ENCODE measurements at regions not wholly inside any gene's neighbourhood (a gene's known extent, or its start where the extent isn't known, plus 50 kb on each side); places are given as distances from the start of the nearest gene placed in this dataset.

GRCh38 chr3:117954131-117954530 lies 1080.5 kb downstream of the IGSF11 start:
- no peak overlapping the region for H3K4me2 ChIP-seq (ENCODE audit: low read depth, low read length)
- H3K9me3 ChIP-seq (replicated peaks; ENCODE audit: insufficient read depth, low read length): no peaks in the 10 kb centered on the region
- no peak overlapping the region for H2AFZ ChIP-seq (ENCODE audit: low read length)
- H3K79me2 ChIP-seq (ENCODE audit: low read length): no peaks in the 10 kb centered on the region
- TF ChIP-seq EZH2phosphoT487 (IDR thresholded peaks at IDR 0.05; ENCODE audit: low read length) (no peak), EZH2 (optimal IDR thresholded peaks at IDR 0.05; ENCODE audit: low read depth, low read length) (no peak)
- TF ChIP-seq, protein P1, sequence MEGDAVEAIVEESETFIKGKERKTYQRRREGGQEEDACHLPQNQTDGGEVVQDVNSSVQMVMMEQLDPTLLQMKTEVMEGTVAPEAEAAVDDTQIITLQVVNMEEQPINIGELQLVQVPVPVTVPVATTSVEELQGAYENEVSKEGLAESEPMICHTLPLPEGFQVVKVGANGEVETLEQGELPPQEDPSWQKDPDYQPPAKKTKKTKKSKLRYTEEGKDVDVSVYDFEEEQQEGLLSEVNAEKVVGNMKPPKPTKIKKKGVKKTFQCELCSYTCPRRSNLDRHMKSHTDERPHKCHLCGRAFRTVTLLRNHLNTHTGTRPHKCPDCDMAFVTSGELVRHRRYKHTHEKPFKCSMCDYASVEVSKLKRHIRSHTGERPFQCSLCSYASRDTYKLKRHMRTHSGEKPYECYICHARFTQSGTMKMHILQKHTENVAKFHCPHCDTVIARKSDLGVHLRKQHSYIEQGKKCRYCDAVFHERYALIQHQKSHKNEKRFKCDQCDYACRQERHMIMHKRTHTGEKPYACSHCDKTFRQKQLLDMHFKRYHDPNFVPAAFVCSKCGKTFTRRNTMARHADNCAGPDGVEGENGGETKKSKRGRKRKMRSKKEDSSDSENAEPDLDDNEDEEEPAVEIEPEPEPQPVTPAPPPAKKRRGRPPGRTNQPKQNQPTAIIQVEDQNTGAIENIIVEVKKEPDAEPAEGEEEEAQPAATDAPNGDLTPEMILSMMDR (IDR thresholded peaks at IDR 0.05; ENCODE audit: low read length): no peak
- no peak for DNase-seq
- no peak overlapping the region for H3K27ac ChIP-seq (ENCODE audit: low read length)
- H3F3A ChIP-seq (ENCODE audit: insufficient read depth, low read length): no peaks in the 10 kb centered on the region
- H3K27me3 ChIP-seq (replicated peaks; ENCODE audit: insufficient read depth, low read length): no peaks in the 10 kb centered on the region
- no peak overlapping the region for H3K9ac ChIP-seq (ENCODE audit: low read length)
- no peaks in the 10 kb centered on the region for H3K9me2 ChIP-seq (replicated peaks; ENCODE audit: insufficient read depth, low read length)
- H3K4me3 ChIP-seq (ENCODE audit: low read length): no peak overlapping the region
- no peaks in the 10 kb centered on the region for H3K4me1 ChIP-seq (ENCODE audit: low read length)
- H3K36me3 ChIP-seq (replicated peaks; ENCODE audit: insufficient read depth, low read length): no peaks in the 10 kb centered on the region
- H4K20me1 ChIP-seq (ENCODE audit: insufficient read depth, low read length): no peaks in the 10 kb centered on the region

DNA sequence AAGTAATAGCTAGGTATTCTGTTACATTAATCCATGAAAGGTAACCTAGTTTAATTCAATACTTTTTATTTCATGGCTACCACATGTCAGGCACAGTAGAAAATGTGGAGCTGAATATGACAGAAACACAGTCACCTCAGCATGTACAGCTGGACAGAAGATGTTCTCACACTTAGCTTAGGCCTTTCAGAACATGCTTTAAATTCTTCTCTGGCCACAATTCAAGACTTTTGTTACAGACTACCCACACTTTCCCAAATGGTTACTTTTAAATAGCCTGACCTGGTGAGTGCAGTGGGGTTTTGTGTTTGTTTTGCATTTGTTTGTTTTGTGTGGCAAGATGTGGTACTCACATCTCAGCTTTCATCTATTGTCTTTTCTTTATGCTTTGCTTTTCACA lies 1079.5 kb downstream of the IGSF11 start:
- DNase-seq: no peak

GRCh38 chr3:117958027-117958426 lies 1076.6 kb downstream of the IGSF11 start:
- no peak overlapping the region for H3K4me3 ChIP-seq (ENCODE audit: low read length)
- no peaks in the 10 kb centered on the region for H3K9me3 ChIP-seq (replicated peaks; ENCODE audit: insufficient read depth, low read length)
- no peaks in the 10 kb centered on the region for H3K36me3 ChIP-seq (replicated peaks; ENCODE audit: insufficient read depth, low read length)
- H3K27ac ChIP-seq (ENCODE audit: low read length): no peak overlapping the region
- H3K4me1 ChIP-seq (ENCODE audit: low read length): no peaks in the 10 kb centered on the region
- no peak overlapping the region for H3K9ac ChIP-seq (ENCODE audit: low read length)
- TF ChIP-seq EZH2phosphoT487 (IDR thresholded peaks at IDR 0.05; ENCODE audit: low read length): no peak
- TF ChIP-seq, protein P1 (IDR thresholded peaks at IDR 0.05; ENCODE audit: low read length): no peak
- TF ChIP-seq EZH2 (optimal IDR thresholded peaks at IDR 0.05; ENCODE audit: low read depth, low read length): no peak
- H3F3A ChIP-seq (ENCODE audit: insufficient read depth, low read length): no peaks in the 10 kb centered on the region
- H3K4me2 ChIP-seq (ENCODE audit: low read depth, low read length): no peak overlapping the region
- H3K27me3 ChIP-seq (replicated peaks; ENCODE audit: insufficient read depth, low read length): no peaks in the 10 kb centered on the region
- DNase-seq: no peak
- no peaks in the 10 kb centered on the region for H3K9me2 ChIP-seq (replicated peaks; ENCODE audit: insufficient read depth, low read length)
- H3K79me2 ChIP-seq (ENCODE audit: low read length): no peaks in the 10 kb centered on the region
- H2AFZ ChIP-seq (ENCODE audit: low read length): no peak overlapping the region
- no peaks in the 10 kb centered on the region for H4K20me1 ChIP-seq (ENCODE audit: insufficient read depth, low read length)

More for the DNA sequence above, 1079.5 kb downstream of the IGSF11 start:
- no peak overlapping the region for H2AFZ ChIP-seq (ENCODE audit: low read length)
- no peaks in the 10 kb centered on the region for H3K27me3 ChIP-seq (replicated peaks; ENCODE audit: insufficient read depth, low read length)
- H3K4me2 ChIP-seq (ENCODE audit: low read depth, low read length): no peak overlapping the region
- no peak overlapping the region for H3K9ac ChIP-seq (ENCODE audit: low read length)
- no peaks in the 10 kb centered on the region for H3K9me3 ChIP-seq (replicated peaks; ENCODE audit: insufficient read depth, low read length)
- no peaks in the 10 kb centered on the region for H3K4me1 ChIP-seq (ENCODE audit: low read length)
- H3K79me2 ChIP-seq (ENCODE audit: low read length): no peaks in the 10 kb centered on the region
- TF ChIP-seq EZH2 (optimal IDR thresholded peaks at IDR 0.05; ENCODE audit: low read depth, low read length) (no peak), EZH2phosphoT487 (IDR thresholded peaks at IDR 0.05; ENCODE audit: low read length) (no peak)
- TF ChIP-seq, protein P1 (IDR thresholded peaks at IDR 0.05; ENCODE audit: low read length): no peak
- H4K20me1 ChIP-seq (ENCODE audit: insufficient read depth, low read length): no peaks in the 10 kb centered on the region
- no peaks in the 10 kb centered on the region for H3K9me2 ChIP-seq (replicated peaks; ENCODE audit: insufficient read depth, low read length)
- no peak overlapping the region for H3K27ac ChIP-seq (ENCODE audit: low read length)
- no peaks in the 10 kb centered on the region for H3F3A ChIP-seq (ENCODE audit: insufficient read depth, low read length)
- no peaks in the 10 kb centered on the region for H3K36me3 ChIP-seq (replicated peaks; ENCODE audit: insufficient read depth, low read length)
- no peak overlapping the region for H3K4me3 ChIP-seq (ENCODE audit: low read length)

Measured in MM.1S (cell line).